ENCODE measurements at regions not wholly inside any gene's neighbourhood (a gene's known extent, or its start where the extent isn't known, plus 50 kb on each side); places are given as distances from the start of the nearest gene placed in this dataset.

DNA sequence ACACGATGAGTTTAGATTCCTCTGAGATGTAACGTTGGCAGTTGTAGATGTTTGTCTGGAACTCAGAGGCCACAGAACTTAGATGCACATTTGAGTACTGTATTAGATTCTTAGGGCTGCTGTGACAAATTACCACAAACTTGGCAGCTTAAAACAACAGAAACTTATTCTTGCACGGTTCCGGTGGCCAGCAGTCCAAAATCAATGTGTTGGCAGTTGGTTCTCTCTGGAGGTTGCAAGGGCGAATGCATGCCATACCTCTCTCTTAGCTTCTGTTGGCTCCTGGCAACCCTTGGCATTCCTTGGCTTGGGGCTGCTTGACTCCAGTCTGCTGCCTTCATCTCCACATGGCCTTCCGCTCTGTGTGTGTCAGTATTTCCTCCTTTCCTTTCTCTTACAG is 118.9 kb downstream of the C12orf75 start:
- Histone ChIP-seq H3K4me1 (ENCODE audit: control insufficient read depth in 1 of 2, insufficient read depth in 1 of 2, low read depth in 1 of 2, low read length in 1 of 2) (no peaks in the 10 kb centered on the region), H3K27ac (no peak overlapping the region), H3K36me3 (no peaks in the 10 kb centered on the region), H3K9me3 (no peaks in the 10 kb centered on the region), H3K27me3 (peaks cover 15% of the 10 kb centered on the region), H3K4me3 (ENCODE audit: low read depth in 1 of 2, low read length in 1 of 2) (no peak overlapping the region)
- TF ChIP-seq, protein P1, sequence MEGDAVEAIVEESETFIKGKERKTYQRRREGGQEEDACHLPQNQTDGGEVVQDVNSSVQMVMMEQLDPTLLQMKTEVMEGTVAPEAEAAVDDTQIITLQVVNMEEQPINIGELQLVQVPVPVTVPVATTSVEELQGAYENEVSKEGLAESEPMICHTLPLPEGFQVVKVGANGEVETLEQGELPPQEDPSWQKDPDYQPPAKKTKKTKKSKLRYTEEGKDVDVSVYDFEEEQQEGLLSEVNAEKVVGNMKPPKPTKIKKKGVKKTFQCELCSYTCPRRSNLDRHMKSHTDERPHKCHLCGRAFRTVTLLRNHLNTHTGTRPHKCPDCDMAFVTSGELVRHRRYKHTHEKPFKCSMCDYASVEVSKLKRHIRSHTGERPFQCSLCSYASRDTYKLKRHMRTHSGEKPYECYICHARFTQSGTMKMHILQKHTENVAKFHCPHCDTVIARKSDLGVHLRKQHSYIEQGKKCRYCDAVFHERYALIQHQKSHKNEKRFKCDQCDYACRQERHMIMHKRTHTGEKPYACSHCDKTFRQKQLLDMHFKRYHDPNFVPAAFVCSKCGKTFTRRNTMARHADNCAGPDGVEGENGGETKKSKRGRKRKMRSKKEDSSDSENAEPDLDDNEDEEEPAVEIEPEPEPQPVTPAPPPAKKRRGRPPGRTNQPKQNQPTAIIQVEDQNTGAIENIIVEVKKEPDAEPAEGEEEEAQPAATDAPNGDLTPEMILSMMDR (IDR thresholded peaks at IDR 0.05): no peak

DNA sequence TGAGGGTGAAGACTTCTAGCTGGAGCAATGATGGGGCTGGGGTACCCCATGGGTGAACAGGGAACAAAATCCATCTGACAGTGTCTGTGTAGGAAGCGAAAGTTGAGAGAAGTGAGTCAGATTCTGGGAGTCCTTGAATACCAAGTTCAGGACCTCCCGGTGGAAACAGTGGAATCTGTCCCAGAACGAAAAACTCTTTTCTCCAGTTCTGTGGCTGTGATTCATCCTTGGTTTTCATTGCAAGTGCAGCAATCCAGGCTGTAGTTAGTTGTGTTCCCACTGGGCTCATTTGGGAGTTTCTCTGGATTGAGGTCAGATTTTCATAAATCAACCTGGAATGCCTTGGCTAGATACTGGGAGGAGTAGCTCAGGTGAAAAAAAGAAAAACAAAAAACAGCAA is 120.7 kb downstream of the C12orf75 start:
- no peak overlapping the region for H3K4me3 ChIP-seq (ENCODE audit: low read depth in 1 of 2, low read length in 1 of 2)
- no peaks in the 10 kb centered on the region for H3K36me3 ChIP-seq
- H3K27ac ChIP-seq: no peak overlapping the region
- no peaks in the 10 kb centered on the region for H3K4me1 ChIP-seq (ENCODE audit: control insufficient read depth in 1 of 2, insufficient read depth in 1 of 2, low read depth in 1 of 2, low read length in 1 of 2)
- TF ChIP-seq, protein P1 (IDR thresholded peaks at IDR 0.05): no peak
- H3K27me3 ChIP-seq: no peaks in the 10 kb centered on the region
- H3K9me3 ChIP-seq: no peaks in the 10 kb centered on the region

DNA sequence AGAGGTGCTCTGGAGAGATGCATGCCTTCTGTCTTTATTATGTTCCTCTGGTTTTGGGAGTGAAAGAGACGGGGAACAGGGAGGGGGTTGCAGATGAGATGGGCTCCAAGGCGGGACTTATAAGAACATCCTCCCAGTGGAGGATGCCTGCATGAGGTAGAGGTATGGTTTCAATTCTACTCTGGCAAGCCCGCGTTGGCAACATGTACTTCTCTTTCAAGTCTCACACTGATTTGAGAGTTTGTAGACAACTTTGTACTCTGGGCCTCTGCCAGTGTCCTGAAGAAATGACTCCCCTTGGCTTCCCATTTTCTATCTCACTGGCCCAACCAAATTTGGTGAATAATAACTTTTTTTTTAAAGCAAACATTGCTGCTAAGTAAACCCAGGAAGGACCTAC is 121.3 kb downstream of the C12orf75 start:
- TF ChIP-seq, protein P1 (IDR thresholded peaks at IDR 0.05): no peak
- Histone ChIP-seq H3K27ac (no peak overlapping the region), H3K9me3 (no peaks in the 10 kb centered on the region), H3K27me3 (no peaks in the 10 kb centered on the region), H3K36me3 (no peaks in the 10 kb centered on the region), H3K4me3 (ENCODE audit: low read depth in 1 of 2, low read length in 1 of 2) (no peak overlapping the region), H3K4me1 (ENCODE audit: control insufficient read depth in 1 of 2, insufficient read depth in 1 of 2, low read depth in 1 of 2, low read length in 1 of 2) (no peaks in the 10 kb centered on the region)

DNA sequence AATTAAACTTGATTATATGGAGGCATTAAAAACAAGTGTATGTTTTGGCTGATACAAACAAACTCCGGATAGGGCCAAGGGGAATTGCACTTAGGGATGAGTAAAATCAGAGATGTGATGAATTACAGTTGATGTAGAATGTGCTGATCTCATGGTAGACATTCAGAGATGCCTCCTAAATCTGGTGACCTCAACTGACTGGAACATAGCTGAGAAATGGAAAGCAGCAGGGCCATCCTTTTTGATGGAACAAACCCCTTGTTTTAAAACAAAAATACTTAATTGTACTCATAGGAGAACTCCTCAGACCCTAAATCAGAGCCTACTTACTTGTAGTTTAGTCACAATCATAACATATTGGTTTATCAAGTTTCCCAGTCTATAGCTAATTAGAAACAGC is 122.8 kb downstream of the C12orf75 start:
- TF ChIP-seq, protein P1 (IDR thresholded peaks at IDR 0.05): no peak
- no peak overlapping the region for H3K4me3 ChIP-seq (ENCODE audit: low read depth in 1 of 2, low read length in 1 of 2)
- H3K9me3 ChIP-seq: no peaks in the 10 kb centered on the region
- H3K4me1 ChIP-seq (ENCODE audit: control insufficient read depth in 1 of 2, insufficient read depth in 1 of 2, low read depth in 1 of 2, low read length in 1 of 2): no peaks in the 10 kb centered on the region
- no peaks in the 10 kb centered on the region for H3K36me3 ChIP-seq
- no peak overlapping the region for H3K27ac ChIP-seq
- no peaks in the 10 kb centered on the region for H3K27me3 ChIP-seq

DNA sequence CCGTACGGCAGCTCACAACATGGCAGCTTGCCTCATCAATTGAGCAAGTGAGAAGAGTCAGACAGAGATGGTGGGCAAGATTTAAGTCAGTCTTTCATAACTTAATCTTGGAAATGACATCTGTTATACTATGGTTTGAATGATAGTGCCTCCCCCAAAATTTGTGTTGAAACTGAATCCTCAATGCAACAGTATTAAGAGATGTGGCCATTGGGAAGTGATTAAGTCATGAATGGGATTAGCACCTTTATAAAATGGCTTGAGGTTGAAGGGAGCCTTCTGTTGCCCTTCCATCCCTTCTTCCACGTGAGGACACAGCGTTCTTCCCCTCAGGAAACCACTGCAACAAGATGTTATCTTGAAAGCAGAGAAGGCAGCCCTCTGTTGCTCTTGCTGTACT is 124.2 kb downstream of the C12orf75 start:
- no peak overlapping the region for H3K27ac ChIP-seq
- no peak overlapping the region for H3K4me3 ChIP-seq (ENCODE audit: low read depth in 1 of 2, low read length in 1 of 2)
- H3K36me3 ChIP-seq: no peaks in the 10 kb centered on the region
- H3K4me1 ChIP-seq (ENCODE audit: control insufficient read depth in 1 of 2, insufficient read depth in 1 of 2, low read depth in 1 of 2, low read length in 1 of 2): no peaks in the 10 kb centered on the region
- no peaks in the 10 kb centered on the region for H3K9me3 ChIP-seq
- TF ChIP-seq, protein P1 (IDR thresholded peaks at IDR 0.05): no peak
- H3K27me3 ChIP-seq: no peaks in the 10 kb centered on the region

DNA sequence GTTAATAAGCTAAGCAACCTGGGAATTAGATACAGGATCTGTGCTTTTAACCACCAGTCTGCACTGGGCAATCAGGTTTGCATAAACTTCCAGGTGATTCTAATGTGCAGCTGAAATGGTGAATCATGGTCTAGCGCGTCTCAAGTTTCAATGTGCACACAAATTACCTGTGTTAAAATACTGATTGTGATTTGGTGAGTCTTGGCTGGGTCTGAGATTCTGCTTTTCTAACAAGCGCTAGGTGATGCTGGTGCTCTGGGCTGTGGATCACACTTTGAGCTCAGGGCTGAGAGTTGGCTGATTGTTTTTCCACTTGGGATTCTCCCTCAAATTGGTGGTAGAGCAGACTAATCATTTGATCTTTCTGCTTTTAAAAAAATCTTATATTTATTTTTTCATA is 124.8 kb downstream of the C12orf75 start:
- no peaks in the 10 kb centered on the region for H3K36me3 ChIP-seq
- H3K4me1 ChIP-seq (ENCODE audit: control insufficient read depth in 1 of 2, insufficient read depth in 1 of 2, low read depth in 1 of 2, low read length in 1 of 2): no peaks in the 10 kb centered on the region
- TF ChIP-seq, protein P1 (IDR thresholded peaks at IDR 0.05): no peak

More for the DNA sequence above, 124.8 kb downstream of the C12orf75 start:
- Histone ChIP-seq H3K9me3 (no peaks in the 10 kb centered on the region), H3K27ac (no peak overlapping the region), H3K4me3 (ENCODE audit: low read depth in 1 of 2, low read length in 1 of 2) (no peak overlapping the region), H3K27me3 (no peaks in the 10 kb centered on the region)

Data from neutrophil (primary cell).